Subcutaneous abdominal adipose tissue (tissue), 5 donors: ENCODE measurements at regions not wholly inside any gene's neighbourhood (a gene's known extent, or its start where the extent isn't known, plus 50 kb on each side); places are given as distances from the start of the nearest gene placed in this dataset.

Experiments used
- H3K27ac ChIP-seq: one replicate; pipeline ENCODE4 v1.7.0; 2013; ENCODE audit warnings: low read depth, mild to moderate bottlenecking, inconsistent platforms, low read length, moderate library complexity
- H3K27me3 ChIP-seq, 5 donors: one replicate each; pipeline ENCODE4 v1.7.0; 2013; ENCODE audit warnings: low read length in 5 of 5, inconsistent platforms in 1 of 5; ENCODE audit not compliant: control insufficient read depth in 5 of 5, insufficient read depth in 4 of 5
- H3K36me3 ChIP-seq, 5 donors: one replicate each; pipeline ENCODE4 v1.7.0; 2013; ENCODE audit warnings: low read length in 5 of 5; ENCODE audit not compliant: control insufficient read depth in 5 of 5, insufficient read depth in 5 of 5
- H3K4me1 ChIP-seq, 5 donors: one replicate each; pipeline ENCODE4 v1.7.0; 2013; ENCODE audit warnings: low read length in 5 of 5, mild to moderate bottlenecking in 3 of 5, moderate library complexity in 1 of 5; ENCODE audit not compliant: control insufficient read depth in 5 of 5, insufficient read depth in 5 of 5
- H3K4me3 ChIP-seq, 5 donors: one replicate each; pipeline ENCODE4 v1.7.0; 2013; ENCODE audit warnings: low read length in 5 of 5, low read depth in 1 of 5
- H3K9ac ChIP-seq, 5 donors: one replicate each; pipeline ENCODE4 v1.7.0; 2013; ENCODE audit warnings: low read length in 5 of 5, mild to moderate bottlenecking in 4 of 5, moderate library complexity in 3 of 5
- H3K9me3 ChIP-seq, 5 donors: one replicate each; pipeline ENCODE4 v1.7.0; 2013; ENCODE audit warnings: low read length in 5 of 5; ENCODE audit not compliant: control insufficient read depth in 5 of 5
- donor health status: healthy.
- donor health status: healthy.
- donor health status: healthy.
- donor health status: healthy.
- donor health status: healthy.

- Histone ChIP-seq H3K27me3 (no peaks in the 10 kb centered on the region), H3K27ac (no peak overlapping the region), H3K36me3 (no peaks in the 10 kb centered on the region), H3K4me3 (no peak overlapping the region), H3K4me1 (peaks cover 0 to 3% (median 0%) of the 10 kb centered on the region in 5 donors), H3K9ac (no peak overlapping the region), H3K9me3 (peaks cover 0 to 2% (median 0%) of the 10 kb centered on the region in 5 donors)
These were observed 435.7 kb downstream of the ZFHX3 start for GRCh38 chr16:72612256-72612655.

GRCh38 chr16:72609933-72610332 is 438.0 kb upstream of the PMFBP1 start:
- peaks cover 0 to 3% (median 0%) of the 10 kb centered on the region in 5 donors for H3K4me1 ChIP-seq
- H3K4me3 ChIP-seq = no peak overlapping the region
- no peaks in the 10 kb centered on the region for H3K27me3 ChIP-seq
- no peak overlapping the region for H3K9ac ChIP-seq
- H3K9me3 ChIP-seq = no peaks in the 10 kb centered on the region
- no peak overlapping the region for H3K27ac ChIP-seq
- no peaks in the 10 kb centered on the region for H3K36me3 ChIP-seq

- H3K9ac ChIP-seq = no peak overlapping the region
These were observed 437.1 kb upstream of the PMFBP1 start for GRCh38 chr16:72609066-72609465.

GRCh38 chr16:72604375-72604774 is 432.4 kb upstream of the PMFBP1 start:
- Histone ChIP-seq H3K27ac (no peak overlapping the region), H3K27me3 (no peaks in the 10 kb centered on the region), H3K9ac (no peak overlapping the region), H3K36me3 (no peaks in the 10 kb centered on the region), H3K4me1 (no peaks in the 10 kb centered on the region), H3K4me3 (no peak overlapping the region), H3K9me3 (peaks cover 0 to 6% (median 0%) of the 10 kb centered on the region in 5 donors)

More at GRCh38 chr16:72609066-72609465, 437.1 kb upstream of the PMFBP1 start:
- Histone ChIP-seq H3K4me3 (no peak overlapping the region), H3K27ac (no peak overlapping the region), H3K27me3 (no peaks in the 10 kb centered on the region), H3K9me3 (no peaks in the 10 kb centered on the region), H3K4me1 (peaks cover 0 to 3% (median 0%) of the 10 kb centered on the region in 5 donors), H3K36me3 (no peaks in the 10 kb centered on the region)

- Histone ChIP-seq H3K4me3 (no peak overlapping the region), H3K9ac (no peak overlapping the region), H3K27me3 (no peaks in the 10 kb centered on the region), H3K4me1 (no peaks in the 10 kb centered on the region), H3K9me3 (peaks cover 0 to 6% (median 0%) of the 10 kb centered on the region in 5 donors), H3K36me3 (no peaks in the 10 kb centered on the region), H3K27ac (no peak overlapping the region)
These were observed 430.5 kb upstream of the PMFBP1 start for GRCh38 chr16:72602499-72602898.

GRCh38 chr16:72598696-72599095 is 426.7 kb upstream of the PMFBP1 start:
- no peaks in the 10 kb centered on the region for H3K36me3 ChIP-seq
- H3K27ac ChIP-seq = no peak overlapping the region
- H3K9me3 ChIP-seq = peaks cover 0 to 6% (median 0%) of the 10 kb centered on the region in 5 donors
- no peaks in the 10 kb centered on the region for H3K27me3 ChIP-seq
- H3K4me3 ChIP-seq = no peak overlapping the region
- H3K9ac ChIP-seq = no peak overlapping the region
- H3K4me1 ChIP-seq = no peaks in the 10 kb centered on the region

- H3K27ac ChIP-seq = no peak overlapping the region
- H3K9ac ChIP-seq = no peak overlapping the region
These were observed 426.0 kb upstream of the PMFBP1 start for GRCh38 chr16:72597938-72598337.

GRCh38 chr16:72596373-72596772 is 424.4 kb upstream of the PMFBP1 start:
- H3K4me3 ChIP-seq = no peak overlapping the region
- H3K9me3 ChIP-seq = no peaks in the 10 kb centered on the region
- H3K27ac ChIP-seq = no peak overlapping the region
- H3K4me1 ChIP-seq = no peaks in the 10 kb centered on the region
- H3K36me3 ChIP-seq = no peaks in the 10 kb centered on the region
- H3K27me3 ChIP-seq = no peaks in the 10 kb centered on the region
- H3K9ac ChIP-seq = no peak overlapping the region

More at GRCh38 chr16:72597938-72598337, 426.0 kb upstream of the PMFBP1 start:
- H3K27me3 ChIP-seq = no peaks in the 10 kb centered on the region
- no peaks in the 10 kb centered on the region for H3K36me3 ChIP-seq
- no peak overlapping the region for H3K4me3 ChIP-seq
- H3K4me1 ChIP-seq = no peaks in the 10 kb centered on the region
- H3K9me3 ChIP-seq = peaks cover 0 to 6% (median 0%) of the 10 kb centered on the region in 5 donors

GRCh38 chr16:72590151-72590937 is 418.4 kb upstream of the PMFBP1 start:
- no peaks in the 10 kb centered on the region for H3K4me1 ChIP-seq
- no peak overlapping the region for H3K9ac ChIP-seq
- no peaks in the 10 kb centered on the region for H3K9me3 ChIP-seq
- H3K27ac ChIP-seq = no peak overlapping the region
- no peaks in the 10 kb centered on the region for H3K27me3 ChIP-seq
- no peaks in the 10 kb centered on the region for H3K36me3 ChIP-seq
- H3K4me3 ChIP-seq = no peak overlapping the region

- Histone ChIP-seq H3K36me3 (no peaks in the 10 kb centered on the region), H3K4me1 (no peaks in the 10 kb centered on the region), H3K9ac (no peak overlapping the region)
These were observed 416.6 kb upstream of the PMFBP1 start for GRCh38 chr16:72588551-72588950.

More at GRCh38 chr16:72588551-72588950, 416.6 kb upstream of the PMFBP1 start:
- Histone ChIP-seq H3K27ac (no peak overlapping the region), H3K4me3 (no peak overlapping the region), H3K9me3 (no peaks in the 10 kb centered on the region), H3K27me3 (no peaks in the 10 kb centered on the region)
